Left ventricle myocardium superior (tissue), 1 donor: ENCODE measurements at regions not wholly inside any gene's neighbourhood (a gene's known extent, or its start where the extent isn't known, plus 50 kb on each side); places are given as distances from the start of the nearest gene placed in this dataset.
"Not testable (repeated sequence)": the region's sequence is repeated elsewhere in the genome, so short reads cannot be mapped to it uniquely, and the experiment has no call there.

Source experiments
- ATAC-seq: fragments of 200-7000 bp; cut with Tn5 transposase; one replicate; pipeline ENCODE4 v1.9.1; 2020; ENCODE audit warnings: mild to moderate bottlenecking, moderate library complexity
- DNase-seq: peaks from one replicate; pipeline ENCODE4 v3.0.0-alpha.2; 2020
- intact Hi-C: fragments of 100-400 bp; cut with micrococcal nuclease; formaldehyde crosslinking; loops from one replicate; pipeline ENCODE4 v1.11.0; 2022
- donor health status: DM: no; HTN: yes; CAD: no; lungs with severe emphysema.

DNA sequence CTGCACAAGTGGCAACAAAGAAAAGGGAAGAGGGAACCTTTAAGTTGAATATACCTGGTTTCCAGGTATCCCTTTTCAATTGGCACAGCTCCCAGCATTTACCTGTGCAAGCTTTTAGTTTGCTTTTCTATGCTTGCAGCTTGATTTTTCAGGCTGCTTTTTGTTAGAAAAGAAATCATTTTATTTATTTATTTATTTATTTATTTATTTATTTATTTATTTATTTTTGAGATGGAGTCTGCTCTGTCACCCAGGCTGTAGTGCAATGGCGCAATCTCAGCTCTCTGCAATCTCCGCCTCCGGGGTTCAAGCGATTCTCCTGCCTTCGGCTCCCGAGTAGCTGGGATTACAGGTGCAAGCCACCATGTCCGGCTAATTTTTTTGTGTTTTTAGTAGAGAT is 587.1 kb downstream of the KCNT2 start:
- DNase-seq, intact Hi-C loops, ATAC-seq: not testable (repeated sequence)

DNA sequence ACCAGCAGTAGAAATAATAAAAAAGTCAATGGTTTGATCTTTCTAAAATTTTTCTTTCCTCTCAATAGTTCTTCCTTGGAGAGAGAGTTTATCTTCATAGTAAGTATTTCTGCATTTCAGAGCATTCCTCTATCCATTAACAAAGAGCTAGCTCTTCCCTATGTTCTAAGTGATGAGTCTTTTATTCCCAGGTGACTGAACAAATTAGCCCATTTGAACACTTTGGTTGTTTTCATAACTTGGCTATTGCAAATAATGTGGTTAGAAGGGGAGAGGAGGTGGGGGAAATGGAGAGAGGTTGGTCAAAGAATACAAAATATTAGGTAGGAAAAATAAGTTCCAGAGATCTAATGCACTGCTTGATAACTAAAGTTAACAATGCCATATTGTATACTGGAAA is 598.9 kb downstream of the KCNT2 start:
- ATAC-seq (no peak), DNase-seq (no peak)
- intact Hi-C loops = no loop called here

DNA sequence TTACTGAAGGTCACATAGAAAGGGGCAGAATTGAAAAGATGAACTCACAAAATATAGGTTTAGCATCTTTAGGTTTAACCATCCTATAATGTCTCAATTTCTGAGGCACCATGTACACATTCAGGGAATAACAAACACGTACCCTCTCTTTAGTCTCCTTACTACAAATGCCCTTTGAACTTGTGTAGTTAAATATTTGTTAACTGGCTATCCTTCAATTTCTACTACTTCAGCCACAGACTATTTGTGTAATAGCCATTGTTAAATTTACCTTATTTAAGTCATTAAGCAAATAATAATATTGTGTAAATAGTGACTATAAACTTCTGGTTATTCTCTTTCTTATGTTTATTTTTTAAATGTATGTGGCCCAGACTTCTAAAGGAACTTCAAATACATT is 600.5 kb downstream of the KCNT2 start:
- ATAC-seq = no peak
- intact Hi-C loops = no loop called here
- no peak for DNase-seq

DNA sequence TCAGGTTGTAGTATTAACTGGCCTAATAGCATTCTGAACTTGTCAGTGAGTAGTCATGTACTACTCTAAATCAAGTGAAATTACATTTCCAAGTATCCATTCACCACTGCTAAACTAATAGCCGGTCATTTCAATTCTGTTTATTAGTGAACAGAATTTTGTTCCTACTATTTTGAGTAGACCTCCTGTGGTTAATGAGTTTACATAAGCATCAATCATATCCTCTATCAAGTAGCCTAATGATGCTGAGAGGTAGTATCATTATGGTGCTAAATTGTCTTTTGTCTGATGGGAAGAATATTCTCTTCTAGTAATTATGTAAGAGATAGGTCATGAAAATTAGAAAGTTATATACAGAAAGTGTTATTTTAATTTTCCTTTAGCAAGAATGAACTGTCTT is 602.8 kb downstream of the KCNT2 start:
- intact Hi-C loops = no loop called here
- no peak for ATAC-seq

DNA sequence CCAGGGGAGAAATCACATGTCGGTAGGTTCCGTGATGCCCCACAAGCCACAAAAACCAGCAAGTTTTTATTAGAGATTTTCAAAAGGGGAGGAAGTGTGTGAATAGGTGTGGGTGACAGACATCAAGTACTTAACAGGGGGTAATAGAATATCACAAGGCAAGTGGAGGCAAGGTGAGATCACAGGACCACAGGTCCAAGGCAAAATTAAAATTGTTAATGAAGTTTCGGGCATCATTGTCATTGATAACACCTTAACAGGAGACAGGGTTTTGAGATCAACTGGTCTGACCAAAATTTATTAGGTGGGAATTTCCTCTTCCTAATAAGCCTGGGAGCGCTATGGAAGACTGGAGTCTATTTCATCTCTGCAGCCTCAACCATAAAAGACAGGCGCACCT is 603.9 kb downstream of the KCNT2 start:
- intact Hi-C loops = not testable (repeated sequence)

More for the DNA sequence above, 602.8 kb downstream of the KCNT2 start:
- DNase-seq = no peak

DNA sequence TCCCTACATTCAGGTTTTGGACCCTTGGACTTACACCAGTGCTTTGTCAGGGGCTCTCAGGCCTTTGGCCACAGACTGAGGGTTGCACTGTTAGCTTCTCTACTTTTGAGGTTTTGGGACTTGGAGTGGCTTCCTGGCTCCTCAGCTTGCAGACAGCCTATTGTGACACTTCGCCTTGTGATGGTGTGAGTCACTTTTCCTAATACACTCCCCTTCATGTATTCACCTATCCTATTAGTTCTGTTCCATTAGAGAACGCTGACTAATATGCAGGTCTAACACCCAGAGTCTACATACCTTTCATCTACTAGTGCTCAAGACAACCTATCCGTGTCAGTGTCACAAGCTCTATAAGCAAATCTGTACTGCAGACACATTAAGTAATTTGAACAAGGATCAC is 605.3 kb downstream of the KCNT2 start:
- DNase-seq (no peak), ATAC-seq (no peak)
- intact Hi-C loops = no loop called here

More for the DNA sequence above, 603.9 kb downstream of the KCNT2 start:
- ATAC-seq, DNase-seq: not testable (repeated sequence)

DNA sequence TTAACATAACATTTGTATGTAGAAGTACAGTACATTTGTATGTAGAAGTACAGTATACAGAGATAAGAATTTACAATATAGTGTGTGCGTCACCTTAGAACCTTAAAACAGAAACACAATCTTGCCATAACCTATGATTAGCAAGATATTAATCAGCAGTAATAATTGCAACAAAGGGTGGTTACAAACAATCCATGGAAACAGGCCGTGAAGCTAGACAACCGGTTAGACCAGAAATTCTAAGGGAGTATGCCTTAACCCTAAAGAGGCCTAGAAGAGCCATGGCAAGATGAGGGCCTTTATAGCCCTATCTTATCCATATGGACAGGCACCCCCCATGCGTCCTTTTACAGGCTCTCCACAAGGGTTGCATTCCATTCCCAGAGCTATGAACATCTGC is 605.9 kb downstream of the KCNT2 start:
- intact Hi-C loops, DNase-seq, ATAC-seq: not testable (repeated sequence)

DNA sequence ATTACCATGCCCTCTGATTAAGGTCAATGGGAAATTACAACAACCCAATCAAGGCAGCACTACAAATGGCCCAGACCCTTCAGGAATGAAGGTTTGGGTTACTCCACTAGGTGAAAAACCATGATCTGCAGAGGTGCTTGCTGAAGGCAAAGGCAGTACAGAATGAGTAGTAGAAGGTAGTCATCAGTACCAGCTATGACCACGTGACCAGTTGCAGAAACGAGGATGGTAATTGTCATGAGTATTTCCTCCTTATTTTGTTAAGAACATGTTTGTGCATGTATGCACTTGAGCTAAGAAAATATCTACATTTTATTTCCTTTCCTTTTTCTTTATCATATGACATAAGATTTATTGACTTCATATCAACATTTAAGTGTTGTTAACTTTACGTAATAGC is 607.1 kb downstream of the KCNT2 start:
- intact Hi-C loops = no loop called here

DNA sequence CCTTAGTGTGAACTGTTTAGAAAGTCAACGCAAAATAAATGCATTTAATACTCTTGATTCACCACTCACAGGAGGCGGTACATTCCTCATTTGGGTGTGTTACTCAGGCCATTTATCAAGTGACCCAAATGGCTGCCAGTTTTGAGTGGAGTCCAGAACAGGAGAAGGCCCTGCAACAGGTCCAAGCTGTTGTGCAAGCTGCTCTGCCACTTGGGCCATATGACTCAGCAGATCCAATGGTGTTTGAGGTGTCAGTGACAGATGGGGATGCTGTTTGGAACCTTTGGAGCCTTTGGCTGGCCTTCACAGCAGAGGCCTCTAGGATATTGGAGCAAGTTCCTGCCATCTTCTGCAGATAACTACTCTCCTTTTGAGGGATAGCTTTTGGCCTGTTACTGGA is 609.2 kb downstream of the KCNT2 start:
- intact Hi-C loops = no loop called here
- ATAC-seq (no peak), DNase-seq (no peak)

More for the DNA sequence above, 607.1 kb downstream of the KCNT2 start:
- DNase-seq (no peak), ATAC-seq (no peak)

DNA sequence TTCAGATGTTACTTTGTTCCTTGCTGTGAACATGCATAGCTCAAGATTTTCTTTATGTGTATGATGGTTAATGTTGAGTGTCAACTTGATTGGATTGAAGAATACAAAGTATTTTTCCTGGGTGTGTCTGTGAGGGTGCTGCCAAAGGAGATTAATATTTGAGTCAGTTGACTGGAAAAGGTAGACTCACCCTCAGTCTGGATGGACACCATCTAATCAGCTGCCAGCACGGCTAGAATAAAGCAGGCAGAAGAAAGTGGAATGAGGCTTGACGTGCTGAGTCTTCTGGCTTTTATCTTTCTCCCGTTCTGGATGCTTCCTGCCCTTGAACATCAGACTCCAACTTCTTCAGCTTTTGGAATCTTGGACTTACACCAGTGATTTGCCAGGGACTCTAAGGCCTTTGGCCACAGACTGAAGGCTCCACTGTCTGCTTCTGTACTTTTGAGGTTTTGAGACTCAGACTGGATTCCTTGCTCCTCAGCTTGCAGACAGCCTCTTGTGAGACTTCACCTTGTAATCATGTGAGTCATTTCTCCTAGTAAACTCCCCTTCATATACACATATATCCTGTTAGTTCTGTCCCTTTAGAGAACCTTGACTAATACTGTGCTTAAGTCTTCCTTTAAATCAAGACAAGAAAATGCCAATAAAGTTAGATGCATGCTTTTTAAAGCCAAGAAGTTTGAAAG is 626.6 kb downstream of the KCNT2 start:
- intact Hi-C loops = no loop called here
- ATAC-seq (no peak), DNase-seq (no peak)

DNA sequence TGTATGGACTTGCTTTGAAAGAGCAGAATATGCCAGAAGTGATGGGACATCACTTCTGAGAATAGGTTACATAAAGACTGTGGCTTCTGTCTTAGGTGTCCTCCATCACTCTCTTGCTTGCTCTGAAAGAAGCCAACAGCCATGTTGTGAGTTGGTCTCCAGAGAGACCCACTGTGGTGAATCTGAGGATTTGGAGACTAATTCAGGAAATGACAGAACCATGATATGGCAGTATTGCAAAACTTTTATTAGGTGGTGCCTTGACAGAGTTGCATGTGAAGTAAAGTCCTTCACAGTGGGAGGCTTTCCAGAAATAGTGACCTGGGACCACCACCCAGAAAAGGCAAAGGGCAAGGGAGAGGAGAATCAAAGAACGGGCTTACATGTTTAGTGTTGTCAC is 628.6 kb downstream of the KCNT2 start:
- DNase-seq = no peak
- intact Hi-C loops = no loop called here

DNA sequence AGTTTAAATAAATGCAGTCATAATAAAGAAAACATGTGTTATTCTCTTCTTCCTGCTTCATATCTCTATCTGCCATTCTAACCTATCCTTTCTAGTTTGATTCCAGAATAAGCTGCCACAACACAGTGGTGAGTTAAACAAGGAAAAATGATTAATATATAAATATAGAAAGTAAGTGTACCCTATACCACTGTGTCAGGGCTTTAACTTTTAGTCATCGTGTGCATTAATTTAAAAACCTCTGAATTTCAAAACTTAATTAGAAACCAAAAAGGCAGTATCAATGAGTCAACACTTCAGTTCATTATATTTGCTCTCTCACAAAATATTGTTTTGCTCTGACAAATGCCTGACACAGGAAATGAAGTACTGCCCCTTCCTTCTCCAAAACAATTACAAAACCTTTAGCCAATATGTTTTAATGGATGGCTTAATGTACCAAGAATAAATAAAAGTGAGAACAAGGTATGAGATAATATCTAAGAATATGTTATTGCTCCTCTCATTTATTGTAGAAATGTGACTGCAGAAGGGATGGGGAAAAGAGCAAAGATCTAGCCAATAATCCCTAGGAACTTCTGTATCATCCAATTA is 634.8 kb downstream of the KCNT2 start:
- DNase-seq (no peak), ATAC-seq (no peak)
- intact Hi-C loops = no loop called here

More for the DNA sequence above, 628.6 kb downstream of the KCNT2 start:
- ATAC-seq = no peak

DNA sequence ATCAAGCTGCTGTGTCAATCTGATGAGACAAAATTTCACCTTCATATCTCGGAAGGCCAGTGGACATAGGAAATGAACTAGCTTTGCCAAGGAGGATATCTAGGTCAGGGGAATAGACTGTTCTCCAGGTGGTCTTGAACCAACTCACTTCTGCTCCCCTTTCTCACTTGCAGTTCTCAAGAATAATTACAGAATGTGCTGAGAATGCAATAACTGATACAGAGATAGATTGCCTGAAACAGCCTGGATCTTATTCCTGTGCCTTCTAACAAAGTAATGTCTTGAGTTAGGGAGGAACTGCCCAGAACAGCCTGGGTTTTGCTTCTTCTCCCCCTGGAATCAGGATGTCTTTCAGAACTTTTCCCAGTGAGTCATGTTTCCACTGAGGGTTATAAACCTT is 636.7 kb downstream of the KCNT2 start:
- intact Hi-C loops = no loop called here
- no peak for ATAC-seq

DNA sequence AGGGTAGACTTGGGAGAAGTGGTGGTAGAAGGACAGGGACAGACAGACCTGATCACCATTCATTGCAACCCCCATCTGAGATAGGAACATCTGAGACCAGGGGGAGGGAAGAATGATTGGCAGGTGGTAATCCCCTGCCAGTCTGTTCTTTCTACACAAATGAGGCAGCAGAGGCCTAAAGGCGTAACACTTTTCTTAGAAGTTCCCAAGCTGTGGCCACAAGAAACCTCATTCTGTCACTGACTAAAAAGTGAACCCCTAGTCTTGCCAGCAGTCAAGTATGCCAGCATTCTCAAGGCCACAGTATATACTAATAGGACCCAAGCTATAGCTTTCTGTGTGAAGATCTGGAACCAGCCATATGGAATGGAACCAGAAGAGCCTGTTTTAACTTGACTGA is 638.0 kb downstream of the KCNT2 start:
- no peak for DNase-seq
- intact Hi-C loops = no loop called here
- no peak for ATAC-seq

More for the DNA sequence above, 636.7 kb downstream of the KCNT2 start:
- no peak for DNase-seq

DNA sequence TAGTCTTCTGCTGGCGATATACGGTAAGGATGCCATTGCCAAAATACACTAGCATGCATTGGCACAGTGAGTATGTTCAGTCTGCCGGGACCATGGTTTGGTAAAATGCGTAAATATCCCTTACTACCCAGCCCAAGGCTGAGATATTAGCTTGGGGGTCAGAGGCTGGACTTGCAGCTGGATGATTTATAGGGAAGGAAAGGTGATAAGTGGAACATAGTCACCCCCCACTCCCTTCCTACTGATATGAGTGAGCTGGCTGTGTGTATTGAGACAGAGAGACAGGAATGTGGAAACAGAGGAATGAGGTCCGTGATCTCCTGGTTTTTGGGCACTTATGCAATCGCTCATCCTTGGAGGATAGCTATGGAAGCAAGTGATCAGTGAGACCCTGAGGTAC is 642.8 kb downstream of the KCNT2 start:
- intact Hi-C loops = no loop called here
- DNase-seq = no peak
- ATAC-seq = no peak

DNA sequence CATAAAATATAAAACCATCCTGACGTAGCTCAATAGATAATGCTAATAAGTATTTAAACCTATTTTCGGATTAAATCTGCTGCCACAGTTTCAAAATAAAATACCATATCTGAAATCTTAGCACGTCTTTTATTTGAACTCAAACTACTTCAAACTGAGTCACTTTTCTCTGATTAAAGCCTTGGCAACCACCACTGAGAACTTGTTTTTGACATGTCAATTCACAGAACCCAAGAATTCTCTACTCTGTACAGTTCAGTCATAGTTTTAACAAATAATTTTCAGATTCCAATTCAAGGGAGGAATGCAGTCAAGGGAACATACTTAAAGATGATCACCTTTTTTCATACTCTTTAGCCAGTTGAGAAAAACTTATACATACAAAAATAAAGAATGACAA is 643.2 kb downstream of the KCNT2 start:
- intact Hi-C loops = no loop called here
- ATAC-seq (no peak), DNase-seq (no peak)

DNA sequence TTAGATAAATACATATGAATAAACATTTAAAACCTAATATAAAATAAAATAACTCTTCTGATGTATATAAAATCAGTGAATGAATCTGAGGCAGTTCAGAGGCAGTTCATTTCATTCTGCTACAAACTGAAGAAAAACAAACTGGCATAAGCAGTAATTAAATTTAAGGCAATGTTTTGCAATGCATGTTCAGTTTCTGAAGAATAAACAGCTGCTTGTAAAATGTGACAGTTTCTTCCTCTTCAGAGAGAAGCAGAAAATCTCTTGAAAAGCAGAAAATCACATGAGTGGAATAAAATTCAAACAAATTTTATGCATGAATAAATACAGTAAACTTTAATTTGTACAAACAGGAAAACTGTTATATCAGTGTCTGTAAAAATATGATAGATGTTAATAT is 643.7 kb downstream of the KCNT2 start:
- ATAC-seq = no peak

DNA sequence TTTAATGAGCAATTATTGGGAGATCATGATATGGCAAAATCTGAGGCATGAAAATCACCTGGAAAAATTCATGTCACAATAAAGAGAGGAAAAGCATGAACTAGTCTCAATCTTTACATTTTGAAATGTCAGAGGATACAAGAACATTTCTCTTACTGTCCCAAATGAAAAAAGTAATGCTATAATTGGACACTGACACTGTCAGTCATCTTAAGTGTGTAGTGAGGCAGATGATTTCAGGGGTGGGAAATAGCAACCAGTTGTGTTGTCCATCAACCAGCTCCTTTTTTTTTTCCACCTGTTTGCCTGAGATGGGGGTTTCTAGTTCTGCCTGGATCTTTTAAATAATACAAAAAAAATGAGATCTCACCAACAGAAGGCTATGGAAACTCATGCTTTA is 646.2 kb downstream of the KCNT2 start:
- ATAC-seq = no peak
- intact Hi-C loops = no loop called here
- DNase-seq = no peak

More for the DNA sequence above, 643.7 kb downstream of the KCNT2 start:
- intact Hi-C loops = no loop called here
- no peak for DNase-seq

DNA sequence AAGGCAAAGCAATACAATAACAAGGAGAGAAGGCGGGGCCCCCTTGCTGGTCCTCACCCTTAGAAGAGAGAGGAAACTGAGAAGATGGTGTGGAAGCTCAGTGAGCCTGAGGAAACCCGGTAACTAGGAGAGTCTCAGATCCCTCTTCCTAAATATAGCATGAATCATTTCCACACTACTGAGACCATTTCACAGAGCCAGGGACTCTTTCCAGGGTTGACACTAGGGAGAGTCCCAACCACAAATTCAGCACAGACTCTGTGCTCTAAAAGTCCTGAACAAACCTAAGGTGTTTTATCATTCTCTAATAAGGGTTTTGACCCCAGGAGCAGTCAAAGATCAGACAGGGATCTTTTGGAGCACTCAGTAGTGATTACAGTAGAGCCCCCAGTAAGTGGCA is 647.7 kb downstream of the KCNT2 start:
- intact Hi-C loops = no loop called here
- ATAC-seq (no peak), DNase-seq (no peak)

DNA sequence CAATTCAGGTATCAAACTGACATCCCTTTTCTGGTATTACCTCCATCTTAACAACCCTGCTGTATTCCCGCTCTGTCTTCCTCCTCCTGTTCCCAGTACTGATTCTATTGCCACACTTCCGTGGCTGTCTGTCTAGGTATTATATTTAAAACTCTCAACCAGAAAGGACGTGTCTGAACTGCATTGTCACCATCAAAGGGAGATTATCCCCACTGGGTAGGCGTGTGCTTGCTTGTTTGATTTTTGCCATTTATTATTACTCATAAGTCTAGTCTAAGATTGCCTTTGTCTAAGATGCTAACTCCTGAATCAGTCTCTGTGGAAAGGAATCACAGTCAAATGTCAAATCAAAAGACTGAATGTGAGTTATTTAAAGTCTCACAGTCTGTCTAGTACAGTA is 650.1 kb downstream of the KCNT2 start:
- DNase-seq (no peak), ATAC-seq (no peak)
- intact Hi-C loops = no loop called here

DNA sequence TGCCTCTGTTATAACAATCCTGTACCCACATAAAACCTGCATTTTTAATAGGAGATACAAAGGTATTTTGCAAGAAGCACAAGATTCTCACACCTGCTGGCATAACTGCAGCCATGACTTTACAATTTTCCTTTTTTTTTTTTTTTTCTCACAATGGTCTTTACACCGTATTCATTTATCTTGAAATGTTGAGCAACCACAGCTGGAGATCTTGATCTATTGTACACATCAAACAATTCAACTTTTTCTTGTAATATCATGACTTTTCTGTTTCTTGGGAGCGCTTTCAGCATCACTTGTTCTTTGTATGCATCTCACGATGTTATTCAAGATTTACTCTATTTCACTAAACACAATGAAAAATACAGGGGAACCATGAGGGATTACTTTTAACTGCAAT is 651.4 kb downstream of the KCNT2 start:
- intact Hi-C loops = no loop called here
- no peak for DNase-seq
- ATAC-seq = no peak
